Neural progenitor cell (in vitro differentiated cells): ENCODE measurements at regions not wholly inside any gene's neighbourhood (a gene's known extent, or its start where the extent isn't known, plus 50 kb on each side); places are given as distances from the start of the nearest gene placed in this dataset.
A peak's percentile ranks its signal among the peaks of the same experiment; 100 is the strongest.

Experiments
- DNase-seq: peaks from one replicate; pipeline ENCODE4 v3.0.0-alpha.2; 2016; ENCODE audit warnings: low spot score
- H2AFZ ChIP-seq: fragments of 200-600 bp; sonication (generic); replicated peaks from 2 replicates; pipeline ENCODE4 v1.6.1; 2016; ENCODE audit warnings: antibody characterized with exemption
- H3F3A ChIP-seq: fragments of 200-600 bp; sonication (generic); 2 replicates; pipeline ENCODE4 v1.6.1; 2016; ENCODE audit warnings: antibody characterized with exemption, low read depth
- H3K27ac ChIP-seq: fragments of 200-600 bp; sonication (generic); 2 replicates; pipeline ENCODE4 v1.5.1; 2016; ENCODE audit warnings: mild to moderate bottlenecking
- H3K27me3 ChIP-seq: fragments of 200-600 bp; sonication (generic); 2 replicates; pipeline ENCODE4 v1.6.1; 2016; ENCODE audit warnings: mild to moderate bottlenecking, moderate library complexity
- H3K36me3 ChIP-seq: fragments of 200-600 bp; sonication (generic); 2 replicates; pipeline ENCODE4 v1.5.1; 2016
- H3K4me1 ChIP-seq: fragments of 200-600 bp; sonication (generic); 2 replicates; pipeline ENCODE4 v1.6.1; 2016; ENCODE audit warnings: mixed run types
- H3K4me2 ChIP-seq: fragments of 200-600 bp; sonication (generic); 2 replicates; pipeline ENCODE4 v1.6.1; 2016
- H3K4me3 ChIP-seq: fragments of 200-600 bp; sonication (generic); 2 replicates; pipeline ENCODE4 v1.5.1; 2016
- H3K79me2 ChIP-seq: fragments of 200-600 bp; sonication (generic); 2 replicates; pipeline ENCODE4 v1.6.1; 2016; ENCODE audit warnings: low read depth
- H3K9ac ChIP-seq: fragments of 200-600 bp; sonication (generic); 2 replicates; pipeline ENCODE4 v1.6.1; 2016
- H3K9me3 ChIP-seq: fragments of 200-600 bp; sonication (generic); 2 replicates; pipeline ENCODE4 v1.5.1; 2016; ENCODE audit warnings: low read depth
- H4K20me1 ChIP-seq: fragments of 200-600 bp; sonication (generic); 2 replicates; pipeline ENCODE4 v1.6.1; 2016; ENCODE audit warnings: low read depth
- H3K27ac Mint-ChIP-seq: 3 replicates; pipeline ENCODE4 v1.8.0; 2021; ENCODE audit warnings: mixed read lengths
- H3K27me3 Mint-ChIP-seq: 2 replicates; pipeline ENCODE4 v1.8.0; 2022; ENCODE audit warnings: low read depth, mild to moderate bottlenecking, inconsistent platforms, moderate library complexity, mixed read lengths; ENCODE audit not compliant: insufficient read depth
- H3K36me3 Mint-ChIP-seq: 3 replicates; pipeline ENCODE4 v1.8.0; 2021; ENCODE audit warnings: mixed read lengths
- H3K4me1 Mint-ChIP-seq: 3 replicates; pipeline ENCODE4 v1.8.0; 2021; ENCODE audit warnings: mixed read lengths
- H3K4me3 Mint-ChIP-seq: 3 replicates; pipeline ENCODE4 v1.8.0; 2021; ENCODE audit warnings: mild to moderate bottlenecking, moderate library complexity, mixed read lengths
- H3K9me3 Mint-ChIP-seq: 3 replicates; pipeline ENCODE4 v1.8.0; 2020; ENCODE audit warnings: mixed read lengths
- CTCF ChIP-seq: fragments of 200-600 bp; sonication (generic); IDR thresholded peaks from 2 replicates; pipeline ENCODE4 v1.5.1; 2017; ENCODE audit warnings: antibody characterized with exemption, mild to moderate bottlenecking
- EZH2 ChIP-seq: fragments of 200-600 bp; sonication (generic); IDR thresholded peaks from 2 replicates; pipeline ENCODE4 v1.6.1; 2017; ENCODE audit warnings: antibody characterized with exemption, mild to moderate bottlenecking, moderate library complexity
- EZH2phosphoT487 ChIP-seq: fragments of 200-600 bp; sonication (generic); IDR thresholded peaks from 2 replicates; pipeline ENCODE4 v1.6.1; 2017; ENCODE audit warnings: antibody characterized with exemption

GRCh38 chr19:31882709-31883108, 462.7 kb upstream of the ZNF507 start:
- Histone ChIP-seq H3K4me2 (no peak overlapping the region), H3K9me3 (no peaks in the 10 kb centered on the region), H3K9ac (no peak overlapping the region), H3F3A (no peaks in the 10 kb centered on the region), H3K4me3 (no peak overlapping the region), H3K36me3 (no peaks in the 10 kb centered on the region), H3K79me2 (no peaks in the 10 kb centered on the region), H3K4me1 (no peaks in the 10 kb centered on the region), H4K20me1 (no peaks in the 10 kb centered on the region), H3K27ac (no peak overlapping the region), H2AFZ (peak overlapping the region; percentile 34), H3K27me3 (no peaks in the 10 kb centered on the region)
- no peaks in the 10 kb centered on the region for H3K9me3 Mint-ChIP-seq
- no peak for DNase-seq
- no peaks in the 10 kb centered on the region for H3K36me3 Mint-ChIP-seq
- peaks cover 2% of the 10 kb centered on the region for H3K27me3 Mint-ChIP-seq
- TF ChIP-seq CTCF, result peak; percentile 7
- TF ChIP-seq EZH2, result no peak
- peaks cover 6% of the 10 kb centered on the region for H3K4me1 Mint-ChIP-seq
- H3K27ac Mint-ChIP-seq, result peak overlapping the region; percentile 8
- H3K4me3 Mint-ChIP-seq, result no peak overlapping the region

GRCh38 chr19:31883296-31883990, 462.0 kb upstream of the ZNF507 start:
- H3K27ac Mint-ChIP-seq, result peak overlapping the region; percentile 8
- H3K27me3 ChIP-seq, result no peaks in the 10 kb centered on the region
- no peaks in the 10 kb centered on the region for H3K9me3 Mint-ChIP-seq
- no peaks in the 10 kb centered on the region for H3K36me3 ChIP-seq
- H3K79me2 ChIP-seq, result no peaks in the 10 kb centered on the region
- no peaks in the 10 kb centered on the region for H3K36me3 Mint-ChIP-seq
- no peak overlapping the region for H3K4me3 Mint-ChIP-seq
- H3K9ac ChIP-seq, result no peak overlapping the region
- H3K4me3 ChIP-seq, result no peak overlapping the region
- no peak overlapping the region for H3K4me2 ChIP-seq
- no peaks in the 10 kb centered on the region for H4K20me1 ChIP-seq
- no peak for DNase-seq
- H3K4me1 ChIP-seq, result no peaks in the 10 kb centered on the region
- H2AFZ ChIP-seq, result no peak overlapping the region
- TF ChIP-seq EZH2 (no peak), CTCF (no peak), EZH2phosphoT487 (no peak)
- no peaks in the 10 kb centered on the region for H3F3A ChIP-seq
- H3K4me1 Mint-ChIP-seq, result peaks cover 6% of the 10 kb centered on the region
- H3K27me3 Mint-ChIP-seq, result peaks cover 2% of the 10 kb centered on the region
- no peak overlapping the region for H3K27ac ChIP-seq
- H3K9me3 ChIP-seq, result no peaks in the 10 kb centered on the region

- Histone ChIP-seq H3K27me3 (no peaks in the 10 kb centered on the region), H3K4me2 (no peak overlapping the region), H3K4me1 (no peaks in the 10 kb centered on the region), H3K9ac (no peak overlapping the region), H3F3A (no peaks in the 10 kb centered on the region), H2AFZ (no peak overlapping the region), H4K20me1 (no peaks in the 10 kb centered on the region), H3K9me3 (no peaks in the 10 kb centered on the region), H3K4me3 (no peak overlapping the region), H3K79me2 (no peaks in the 10 kb centered on the region), H3K36me3 (no peaks in the 10 kb centered on the region), H3K27ac (no peak overlapping the region)
- no peak overlapping the region for H3K27ac Mint-ChIP-seq
- no peaks in the 10 kb centered on the region for H3K36me3 Mint-ChIP-seq
- no peak for TF ChIP-seq EZH2phosphoT487
- no peak for TF ChIP-seq CTCF
- TF ChIP-seq EZH2, result no peak
- no peaks in the 10 kb centered on the region for H3K9me3 Mint-ChIP-seq
- H3K27me3 Mint-ChIP-seq, result no peaks in the 10 kb centered on the region
- peaks cover 6% of the 10 kb centered on the region for H3K4me1 Mint-ChIP-seq
- no peak overlapping the region for H3K4me3 Mint-ChIP-seq
- no peak for DNase-seq
These were observed 460.0 kb upstream of the ZNF507 start for GRCh38 chr19:31885280-31885853.
